ENCODE measurements at regions not wholly inside any gene's neighbourhood (a gene's known extent, or its start where the extent isn't known, plus 50 kb on each side); places are given as distances from the start of the nearest gene placed in this dataset.

- H3K27me3 ChIP-seq (ENCODE audit: insufficient read depth, low read length) = no peaks in the 10 kb centered on the region
- ChIA-PET RAD21 (ENCODE audit: low non-redundant PET in 1 of 2, low total read pairs in 2 of 2, uncharacterized antibody in 2 of 2, unreplicated experiment in 2 of 2) (no interaction called here), CTCF (no interaction called here), POLR2A (no interaction called here)
- no peaks in the 10 kb centered on the region for H3K9me2 ChIP-seq (ENCODE audit: insufficient read depth)
- H3K27ac ChIP-seq (ENCODE audit: low read depth, low read length) = no peak overlapping the region
- H3K4me1 ChIP-seq (ENCODE audit: control insufficient read depth in 1 of 2, insufficient read depth in 2 of 2, low read length in 2 of 2) = no peaks in the 10 kb centered on the region
- no peaks in the 10 kb centered on the region for H4K20me1 ChIP-seq (ENCODE audit: insufficient read depth)
- TF ChIP-seq EZH2 (IDR thresholded peaks at IDR 0.05) (no peak), POLR2A (IDR thresholded peaks at IDR 0.05; ENCODE audit: borderline replicate concordance, extremely low read depth, insufficient read depth, insufficient read length) (no peak), MAX (IDR thresholded peaks at IDR 0.05) (no peak), SP1 (IDR thresholded peaks at IDR 0.05; ENCODE audit: low read depth) (no peak), YY1 (IDR thresholded peaks at IDR 0.05; ENCODE audit: extremely low read depth, insufficient replicate concordance, low read depth, low read length) (no peak), FOSL1 (IDR thresholded peaks at IDR 0.05; ENCODE audit: low read depth) (no peak), EGR1 (IDR thresholded peaks at IDR 0.05; ENCODE audit: low read depth) (no peak), ZBTB33 (IDR thresholded peaks at IDR 0.05; ENCODE audit: extremely low read depth, insufficient replicate concordance, low read length) (no peak), SRF (IDR thresholded peaks at IDR 0.05; ENCODE audit: low read depth) (no peak), ATF3 (IDR thresholded peaks at IDR 0.05) (no peak), TCF7L2 (IDR thresholded peaks at IDR 0.05; ENCODE audit: borderline replicate concordance, extremely low read depth, insufficient read depth, insufficient read length) (no peak), POLR2AphosphoS5 (IDR thresholded peaks at IDR 0.05; ENCODE audit: low read depth, low read length) (no peak), CBX3 (IDR thresholded peaks at IDR 0.05; ENCODE audit: low read depth) (no peak), REST (IDR thresholded peaks at IDR 0.05; ENCODE audit: low read depth) (no peak), ZFX (IDR thresholded peaks at IDR 0.05) (no peak)
- H2AFZ ChIP-seq (ENCODE audit: low read depth, low read length, poor library complexity, severe bottlenecking) = no peak overlapping the region
- no peak for ATAC-seq
- H3K4me2 ChIP-seq (ENCODE audit: low read length) = no peak overlapping the region
- H3K4me3 ChIP-seq (replicated peaks in 1 of 2; ENCODE audit: low read depth in 1 of 2, low read length in 2 of 2) = no peak overlapping the region
- intact Hi-C loops (cut with micrococcal nuclease) = no loop called here
- BruUV-seq (replicated peaks) = no TSS peak
- H3K79me2 ChIP-seq (ENCODE audit: insufficient read depth, low read length) = no peaks in the 10 kb centered on the region
- H3K36me3 ChIP-seq (ENCODE audit: control insufficient read depth in 1 of 2, insufficient read depth in 2 of 2, low read length in 2 of 2) = no peaks in the 10 kb centered on the region
- H3K9ac ChIP-seq (ENCODE audit: low read length) = no peak overlapping the region
- H3K9me3 ChIP-seq (ENCODE audit: control insufficient read depth in 1 of 2, insufficient read depth in 1 of 2, low read depth in 1 of 2, low read length in 2 of 2) = peaks cover 0 to 8% of the 10 kb centered on the region in 2 experiments; a peak in 2 of 4 replicates
- DNase-seq (ENCODE audit: low read depth, low spot score) = no peak
Measured at GRCh38 chr18:45127405-45127804, 446.7 kb downstream of the SETBP1 start.
